Naive B cell (primary cell): ENCODE measurements at regions not wholly inside any gene's neighbourhood (a gene's known extent, or its start where the extent isn't known, plus 50 kb on each side); places are given as distances from the start of the nearest gene placed in this dataset.
"Not testable (repeated sequence)": the region's sequence is repeated elsewhere in the genome, so short reads cannot be mapped to it uniquely, and the experiment has no call there.

ENCODE experiments used
- ATAC-seq, 2 donors: fragments of 150-1000 bp; cut with Tn5 transposase; 2 replicates each; pipeline ENCODE4 v1.10.0; 2021; ENCODE audit warnings: low read depth in 2 of 2, mild to moderate bottlenecking in 2 of 2, moderate library complexity in 2 of 2
- DNase-seq: peaks from one replicate; pipeline ENCODE4 v3.0.0; 2022
- H3K27ac Mint-ChIP-seq, 6 donors: one replicate each; pipeline ENCODE4 v1.8.0; 2020 to 2022; ENCODE audit warnings: mild to moderate bottlenecking in 6 of 6, mixed read lengths in 6 of 6, moderate library complexity in 5 of 6, inconsistent platforms in 2 of 6
- H3K27me3 Mint-ChIP-seq, 3 donors: one replicate each; pipeline ENCODE4 v1.8.0; 2021 to 2022; ENCODE audit warnings: mixed read lengths in 3 of 3, mild to moderate bottlenecking in 1 of 3
- H3K36me3 Mint-ChIP-seq, 2 donors: one replicate each; pipeline ENCODE4 v1.8.0; 2020 to 2022; ENCODE audit warnings: mixed read lengths in 2 of 2, inconsistent platforms in 1 of 2, mild to moderate bottlenecking in 1 of 2
- H3K4me1 Mint-ChIP-seq, 3 donors: one replicate each; pipeline ENCODE4 v1.8.0; 2020 to 2022; ENCODE audit warnings: mixed read lengths in 3 of 3, inconsistent platforms in 1 of 3, mild to moderate bottlenecking in 1 of 3, moderate library complexity in 1 of 3
- H3K4me3 Mint-ChIP-seq, 8 donors: one replicate each; pipeline ENCODE4 v1.8.0; 2020 to 2022; ENCODE audit warnings: mild to moderate bottlenecking in 8 of 8, mixed read lengths in 8 of 8, moderate library complexity in 8 of 8, inconsistent platforms in 2 of 8
- H3K9me3 Mint-ChIP-seq, 7 donors: one replicate each; pipeline ENCODE4 v1.8.0; 2020 to 2022; ENCODE audit warnings: mixed read lengths in 7 of 7, mild to moderate bottlenecking in 5 of 7, inconsistent platforms in 2 of 7, moderate library complexity in 1 of 7

DNA sequence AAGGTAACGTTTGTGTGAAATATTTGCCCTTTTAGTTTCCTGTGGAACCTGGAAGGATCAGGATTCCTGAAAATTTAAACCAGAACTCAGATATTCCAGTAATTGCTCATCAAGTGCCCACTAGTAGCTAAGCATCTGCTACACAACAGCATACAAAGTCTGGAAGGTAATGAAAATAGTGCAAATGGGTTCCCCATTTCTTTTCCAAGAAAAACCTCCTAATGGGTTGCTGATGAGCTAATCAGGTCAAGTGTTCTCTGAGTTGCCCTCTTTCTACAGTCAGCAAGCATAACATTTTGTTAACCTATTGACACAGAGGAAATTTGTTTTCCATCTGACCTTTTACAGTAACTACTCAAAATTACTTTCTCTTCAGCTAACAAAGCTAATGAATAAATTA lies 83.6 kb upstream of the PMCH start:
- Mint-ChIP-seq H3K27me3 (peaks cover 5 to 7% (median 6%) of the 10 kb centered on the region in 3 donors), H3K9me3 (peaks cover 0 to 8% (median 2%) of the 10 kb centered on the region in 7 donors), H3K36me3 (no peaks in the 10 kb centered on the region), H3K4me3 (no peak overlapping the region), H3K27ac (no peak overlapping the region), H3K4me1 (no peaks in the 10 kb centered on the region)
- ATAC-seq: no peak
- no peak for DNase-seq

DNA sequence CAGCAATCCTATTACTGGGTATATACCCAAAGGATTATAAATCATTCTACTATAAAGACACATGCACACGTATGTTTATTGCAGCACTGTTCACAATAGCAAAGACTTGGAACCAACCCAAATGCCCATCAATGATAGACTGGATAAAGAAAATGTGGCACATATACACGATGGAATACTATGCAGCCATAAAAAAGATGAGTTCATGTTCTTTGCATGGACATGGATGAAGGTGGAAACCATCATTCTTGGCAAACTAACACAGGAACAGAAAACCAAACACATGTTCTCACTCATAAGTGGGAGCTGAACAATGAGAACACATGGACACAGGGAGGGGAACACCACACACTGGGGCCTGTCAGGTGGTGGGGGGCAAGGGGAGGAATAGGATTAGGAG lies 58.1 kb upstream of the PMCH start:
- not testable (repeated sequence) for H3K27ac Mint-ChIP-seq
- H3K9me3 Mint-ChIP-seq: peaks cover 4 to 44% (median 12%) of the 10 kb centered on the region in 7 donors

DNA sequence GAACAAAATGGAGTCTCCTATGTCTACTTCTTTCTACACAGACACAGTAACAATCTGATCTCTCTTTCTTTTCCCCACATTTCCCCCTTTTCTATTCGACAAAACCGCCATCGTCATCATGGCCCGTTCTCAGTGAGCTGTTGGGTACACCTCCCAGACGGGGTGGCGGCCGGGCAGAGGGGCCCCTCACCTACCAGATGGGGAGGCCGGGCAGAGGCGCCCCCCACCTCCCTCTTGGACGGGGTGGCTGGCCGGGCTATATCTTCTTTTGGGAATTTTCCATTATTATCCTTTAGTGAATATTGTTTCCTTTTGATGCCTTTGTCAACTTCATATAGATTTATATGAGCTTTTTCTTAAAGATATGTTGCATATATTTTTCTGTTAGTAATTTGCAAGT lies 53.4 kb upstream of the PMCH start:
- peaks cover 0 to 29% (median 6%) of the 10 kb centered on the region in 7 donors for H3K9me3 Mint-ChIP-seq
- H3K27me3 Mint-ChIP-seq, H3K27ac Mint-ChIP-seq, ATAC-seq, H3K36me3 Mint-ChIP-seq, H3K4me3 Mint-ChIP-seq, DNase-seq, H3K4me1 Mint-ChIP-seq: not testable (repeated sequence)

More for the DNA sequence above, 58.1 kb upstream of the PMCH start:
- not testable (repeated sequence) for H3K36me3 Mint-ChIP-seq, H3K4me3 Mint-ChIP-seq, DNase-seq, H3K4me1 Mint-ChIP-seq, ATAC-seq
- H3K27me3 Mint-ChIP-seq: peaks cover 9 to 18% (median 16%) of the 10 kb centered on the region in 3 donors

DNA sequence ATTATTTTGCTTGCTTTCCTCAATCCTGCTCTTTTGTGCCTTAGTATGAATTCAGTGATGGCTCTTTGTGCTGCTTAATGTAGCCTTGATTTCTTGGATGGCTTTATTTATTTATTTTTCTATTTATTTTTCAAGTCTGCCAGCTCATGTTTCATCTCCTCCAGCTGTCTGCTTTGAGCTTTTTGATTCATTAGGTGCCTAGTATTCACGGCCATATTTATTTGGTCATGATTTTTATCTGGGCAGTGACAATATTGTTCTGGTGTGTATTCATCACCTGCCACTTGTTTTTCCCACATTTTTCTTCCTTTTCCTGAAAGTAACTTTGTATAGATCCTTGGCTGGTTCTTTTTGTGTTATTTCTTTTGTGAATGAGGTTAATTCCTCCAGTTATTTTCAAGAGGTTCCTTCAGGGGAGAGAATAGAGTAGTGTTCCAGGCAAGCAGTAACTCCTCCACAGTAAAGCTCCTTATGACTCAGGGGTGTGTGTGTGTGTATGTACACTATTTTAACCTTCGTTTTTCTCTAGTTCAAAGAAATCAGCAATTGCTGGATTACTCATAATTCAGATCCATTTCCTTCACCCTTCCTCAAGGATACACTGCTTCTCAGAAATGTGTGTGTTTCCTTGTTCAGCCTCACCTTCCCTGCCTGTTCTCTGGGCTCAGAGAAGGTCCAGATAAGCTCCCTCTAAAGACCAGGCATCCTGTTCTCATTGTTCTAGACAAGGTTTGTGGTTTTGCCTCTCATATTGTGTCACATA lies 51.6 kb upstream of the PMCH start:
- H3K9me3 Mint-ChIP-seq: peaks cover under 1 to 27% (median 5%) of the 10 kb centered on the region in 7 donors
- H3K36me3 Mint-ChIP-seq: no peaks in the 10 kb centered on the region
- H3K27ac Mint-ChIP-seq: no peak overlapping the region
- no peak for DNase-seq
- H3K27me3 Mint-ChIP-seq: peaks cover 4 to 7% (median 4%) of the 10 kb centered on the region in 3 donors
- H3K4me3 Mint-ChIP-seq: no peak overlapping the region
- ATAC-seq: no peak
- no peaks in the 10 kb centered on the region for H3K4me1 Mint-ChIP-seq
